Suprapubic skin (tissue), 4 donors: ENCODE measurements at regions not wholly inside any gene's neighbourhood (a gene's known extent, or its start where the extent isn't known, plus 50 kb on each side); places are given as distances from the start of the nearest gene placed in this dataset.

ENCODE experiments used
- DNase-seq, 2 donors: peaks; one replicate each; pipeline ENCODE4 v3.0.0-alpha.2; 2019; ENCODE audit warnings: low spot score in 2 of 2
- H3K27ac ChIP-seq: fragments of 200-600 bp; sonication (generic); one replicate; pipeline ENCODE4 v1.5.1; 2019
- H3K27me3 ChIP-seq: fragments of 200-600 bp; sonication (generic); one replicate; pipeline ENCODE4 v1.5.1; 2019
- H3K36me3 ChIP-seq: fragments of 200-600 bp; sonication (generic); one replicate; pipeline ENCODE4 v1.5.1; 2019
- H3K4me1 ChIP-seq: fragments of 200-600 bp; sonication (generic); one replicate; pipeline ENCODE4 v1.5.1; 2019
- H3K4me3 ChIP-seq: fragments of 200-600 bp; sonication (generic); one replicate; pipeline ENCODE4 v1.5.1; 2019; ENCODE audit warnings: mild to moderate bottlenecking
- H3K9me3 ChIP-seq: fragments of 200-600 bp; sonication (generic); one replicate; pipeline ENCODE4 v1.5.1; 2019
- CTCF ChIP-seq, 2 donors: fragments of 200-600 bp in 1 of 2; fragments of 450-650 bp in 1 of 2; sonication (generic) in 1 of 2; IDR thresholded peaks; one replicate each; pipeline ENCODE4 v1.5.1; 2016 to 2019; ENCODE audit warnings: antibody characterized with exemption in 2 of 2, mild to moderate bottlenecking in 1 of 2, moderate library complexity in 1 of 2
- EP300 ChIP-seq: sonication (generic); formaldehyde crosslinking; IDR thresholded peaks from one replicate; pipeline ENCODE4 v1.6.1; 2017; ENCODE audit warnings: antibody characterized with exemption
- POLR2A ChIP-seq, 2 donors: fragments of 450-650 bp; IDR thresholded peaks; one replicate each; pipeline ENCODE4 v1.6.1; 2017; ENCODE audit warnings: antibody characterized with exemption in 2 of 2, mild to moderate bottlenecking in 2 of 2, moderate library complexity in 2 of 2
- POLR2AphosphoS5 ChIP-seq, 3 donors: sonication (generic); formaldehyde crosslinking; IDR thresholded peaks; one replicate each; pipeline ENCODE4 v1.6.1; 2017; ENCODE audit warnings: antibody characterized with exemption in 3 of 3
- WGBS: methylation state at CpG from one replicate; pipeline ENCODE4 v1.1.5; 2018; 5-methylcytosine and 5-hydroxymethylcytosine counted together

GRCh38 chr4:120352739-120353138 is 286.1 kb upstream of the MAD2L1 start:
- Histone ChIP-seq H3K27me3 (no peaks in the 10 kb centered on the region), H3K4me3 (no peak overlapping the region), H3K9me3 (no peaks in the 10 kb centered on the region), H3K27ac (no peak overlapping the region), H3K4me1 (no peaks in the 10 kb centered on the region), H3K36me3 (no peaks in the 10 kb centered on the region)
- no peak for DNase-seq
- 94% methylated on average over 1 of the region's 1 CpG for WGBS
- TF ChIP-seq POLR2AphosphoS5 (IDR thresholded peaks at IDR 0.05) (no peak), CTCF (IDR thresholded peaks at IDR 0.05) (no peak), POLR2A (IDR thresholded peaks at IDR 0.05) (no peak), EP300 (no peak)

GRCh38 chr4:120348948-120349347 is 282.3 kb upstream of the MAD2L1 start:
- Histone ChIP-seq H3K4me1 (no peaks in the 10 kb centered on the region), H3K27me3 (no peaks in the 10 kb centered on the region), H3K9me3 (no peaks in the 10 kb centered on the region), H3K27ac (no peak overlapping the region), H3K4me3 (no peak overlapping the region), H3K36me3 (no peaks in the 10 kb centered on the region)
- DNase-seq, result no peak
- TF ChIP-seq POLR2A (IDR thresholded peaks at IDR 0.05), result no peak
- TF ChIP-seq CTCF (IDR thresholded peaks at IDR 0.05), result no peak
- TF ChIP-seq EP300, result no peak
- TF ChIP-seq POLR2AphosphoS5 (IDR thresholded peaks at IDR 0.05), result no peak
- 90% methylated on average over 1 of the region's 1 CpG for WGBS

- H3K36me3 ChIP-seq, result no peaks in the 10 kb centered on the region
- no peak for DNase-seq
- no peak overlapping the region for H3K27ac ChIP-seq
- H3K27me3 ChIP-seq, result no peaks in the 10 kb centered on the region
- TF ChIP-seq POLR2A (IDR thresholded peaks at IDR 0.05) (no peak), POLR2AphosphoS5 (IDR thresholded peaks at IDR 0.05) (no peak), EP300 (no peak), CTCF (IDR thresholded peaks at IDR 0.05) (no peak)
- 23% methylated on average over 2 of the region's 2 CpGs for whole genome bisulfite sequencing
- no peak overlapping the region for H3K4me3 ChIP-seq
- H3K4me1 ChIP-seq, result no peaks in the 10 kb centered on the region
- H3K9me3 ChIP-seq, result no peaks in the 10 kb centered on the region
Measured at GRCh38 chr4:120348521-120348920, 281.9 kb upstream of the MAD2L1 start.

- TF ChIP-seq POLR2A (IDR thresholded peaks at IDR 0.05) (no peak), CTCF (IDR thresholded peaks at IDR 0.05) (no peak), EP300 (no peak), POLR2AphosphoS5 (IDR thresholded peaks at IDR 0.05) (no peak)
- WGBS, result 62% methylated on average over 4 of the region's 4 CpGs
Measured at GRCh38 chr4:120331486-120332370, 265.1 kb upstream of the MAD2L1 start.

GRCh38 chr4:120329386-120329785 is 262.7 kb upstream of the MAD2L1 start:
- H3K27ac ChIP-seq, result no peak overlapping the region
- H3K4me1 ChIP-seq, result no peaks in the 10 kb centered on the region
- H3K27me3 ChIP-seq, result no peaks in the 10 kb centered on the region
- no peak overlapping the region for H3K4me3 ChIP-seq
- no peak for DNase-seq
- H3K36me3 ChIP-seq, result no peaks in the 10 kb centered on the region
- TF ChIP-seq CTCF (IDR thresholded peaks at IDR 0.05) (no peak), POLR2AphosphoS5 (IDR thresholded peaks at IDR 0.05) (no peak), POLR2A (IDR thresholded peaks at IDR 0.05) (no peak), EP300 (no peak)
- 100% methylated on average over 1 of the region's 1 CpG for WGBS
- no peaks in the 10 kb centered on the region for H3K9me3 ChIP-seq

More at GRCh38 chr4:120331486-120332370, 265.1 kb upstream of the MAD2L1 start:
- no peaks in the 10 kb centered on the region for H3K4me1 ChIP-seq
- no peak for DNase-seq
- H3K36me3 ChIP-seq, result no peaks in the 10 kb centered on the region
- H3K9me3 ChIP-seq, result no peaks in the 10 kb centered on the region
- no peak overlapping the region for H3K4me3 ChIP-seq
- H3K27me3 ChIP-seq, result no peaks in the 10 kb centered on the region
- no peak overlapping the region for H3K27ac ChIP-seq
